IMR-90 (cell line): ENCODE measurements at regions not wholly inside any gene's neighbourhood (a gene's known extent, or its start where the extent isn't known, plus 50 kb on each side); places are given as distances from the start of the nearest gene placed in this dataset.

Source experiments
- ATAC-seq: fragments of 200-7000 bp; cut with Tn5 transposase; 2 replicates; pipeline ENCODE4 v1.9.1; 2020; ENCODE audit warnings: low read depth, mild to moderate bottlenecking, moderate library complexity
- BruUV-seq: library from RNA; stranded (reverse); fragments of 400-500 nt; replicated peaks from 2 replicates; lab custom pipeline; 2021; lab: Mats Ljungman, UMichigan
- CTCF ChIA-PET: fragments of 300-600 bp; formaldehyde crosslinking; extraction: SDS; loops from one replicate; lab custom pipeline; 2021; ENCODE audit warnings: antibody characterized with exemption; lab: Yijun Ruan, JAX
- POLR2A ChIA-PET: fragments of 300-600 bp; sonication (Branson Sonifier 250); formaldehyde crosslinking; loops from one replicate; lab custom pipeline; 2022; ENCODE audit warnings: antibody characterized with exemption; ENCODE audit not compliant: unreplicated experiment; lab: Charles Lee
- DNase-seq: peaks from one replicate; pipeline ENCODE4 v3.0.0; 2013
- H2AFZ ChIP-seq: replicated peaks from 2 replicates; pipeline ENCODE3; 2013; ENCODE audit warnings: low read length, mild to moderate bottlenecking; ENCODE audit not compliant: poor library complexity
- H2AK5ac ChIP-seq: 2 replicates; pipeline ENCODE4 v1.6.1; 2013; ENCODE audit warnings: low read depth, low read length, inconsistent platforms
- H2AK9ac ChIP-seq: replicated peaks from 2 replicates; pipeline ENCODE3; 2013; ENCODE audit warnings: mild to moderate bottlenecking, low read depth, low read length, moderate library complexity; ENCODE audit not compliant: poor library complexity
- H2BK120ac ChIP-seq: 2 replicates; pipeline ENCODE4 v1.6.1; 2013; ENCODE audit warnings: low read depth, low read length, inconsistent platforms
- H2BK15ac ChIP-seq: 3 replicates; pipeline ENCODE4 v1.6.1; 2013; ENCODE audit warnings: low read depth, low read length, inconsistent platforms
- H2BK20ac ChIP-seq: 2 replicates; pipeline ENCODE4 v1.6.1; 2013; ENCODE audit warnings: low read depth, mild to moderate bottlenecking, inconsistent platforms, low read length, moderate library complexity
- H2BK5ac ChIP-seq: 2 replicates; pipeline ENCODE4 v1.6.1; 2013; ENCODE audit warnings: mild to moderate bottlenecking, low read depth, low read length, inconsistent platforms; ENCODE audit not compliant: poor library complexity, severe bottlenecking
- H3K14ac ChIP-seq: replicated peaks from 2 replicates; pipeline ENCODE4 v1.6.1; 2013; ENCODE audit warnings: low read depth, low read length, inconsistent platforms
- H3K18ac ChIP-seq: 2 replicates; pipeline ENCODE4 v1.6.1; 2013; ENCODE audit warnings: low read depth, low read length, control low read depth
- H3K23ac ChIP-seq: 2 replicates; pipeline ENCODE4 v1.6.1; 2013; ENCODE audit warnings: low read depth, low read length, inconsistent platforms
- H3K27ac ChIP-seq: 2 replicates; pipeline ENCODE4 v1.5.1; 2013; ENCODE audit warnings: mild to moderate bottlenecking, control low read depth, low read length; ENCODE audit not compliant: insufficient read depth
- H3K27me3 ChIP-seq: 2 replicates; pipeline ENCODE4 v1.6.1; 2013; ENCODE audit warnings: low read length; ENCODE audit not compliant: control insufficient read depth, insufficient read depth
- H3K36me3 ChIP-seq: 2 replicates; pipeline ENCODE4 v1.6.1; 2013; ENCODE audit warnings: low read length, mixed read lengths; ENCODE audit not compliant: control insufficient read depth, insufficient read depth
- H3K4ac ChIP-seq: 2 replicates; pipeline ENCODE4 v1.6.1; 2013; ENCODE audit warnings: low read depth, low read length, inconsistent platforms
- H3K4me1 ChIP-seq: 2 replicates; pipeline ENCODE4 v1.6.1; 2013; ENCODE audit warnings: low read length, mixed read lengths; ENCODE audit not compliant: control insufficient read depth, insufficient read depth
- H3K4me2 ChIP-seq: 2 replicates; pipeline ENCODE4 v1.6.1; 2013; ENCODE audit warnings: low read depth, mild to moderate bottlenecking, control low read depth, low read length, moderate library complexity
- H3K4me3 ChIP-seq: 2 replicates; pipeline ENCODE4 v1.5.1; 2013; ENCODE audit warnings: low read depth, mild to moderate bottlenecking, control low read depth, low read length, moderate library complexity; ENCODE audit not compliant: insufficient read depth
- H3K56ac ChIP-seq: 2 replicates; pipeline ENCODE4 v1.6.1; 2013; ENCODE audit warnings: low read length, inconsistent platforms; ENCODE audit not compliant: insufficient read depth; ENCODE audit errors: extremely low read depth
- H3K79me1 ChIP-seq, 2 experiments: 2 replicates each; pipeline ENCODE4 v1.6.1; 2013; ENCODE audit warnings: low read length in 2 of 2, inconsistent platforms in 1 of 2, low read depth in 1 of 2
- H3K9ac ChIP-seq: 2 replicates; pipeline ENCODE4 v1.6.1; 2013; ENCODE audit warnings: low read depth, low read length, control low read depth
- H3K9me1 ChIP-seq: 2 replicates; pipeline ENCODE4 v1.6.1; 2013; ENCODE audit warnings: low read length, inconsistent platforms; ENCODE audit not compliant: insufficient read depth
- H3K9me3 ChIP-seq: 2 replicates; pipeline ENCODE4 v1.6.1; 2013; ENCODE audit warnings: low read length; ENCODE audit not compliant: control insufficient read depth, insufficient read depth
- H4K20me1 ChIP-seq: 2 replicates; pipeline ENCODE4 v1.6.1; 2013; ENCODE audit warnings: low read length, inconsistent platforms; ENCODE audit not compliant: insufficient read depth
- H4K5ac ChIP-seq: 2 replicates; pipeline ENCODE4 v1.6.1; 2013; ENCODE audit warnings: mild to moderate bottlenecking, low read depth, low read length, control low read depth
- H4K8ac ChIP-seq, 2 experiments: 2 replicates each; pipeline ENCODE4 v1.6.1; 2013; ENCODE audit warnings: low read depth in 2 of 2, low read length in 2 of 2, control low read depth in 1 of 2, inconsistent platforms in 1 of 2
- H4K91ac ChIP-seq: 2 replicates; pipeline ENCODE4 v1.6.1; 2013; ENCODE audit warnings: low read depth, low read length, inconsistent platforms; ENCODE audit not compliant: insufficient read depth
- BHLHE40 ChIP-seq: fragments of 150-350 bp; IDR thresholded peaks from 2 replicates; pipeline ENCODE4 v1.6.1; 2016; ENCODE audit warnings: mild to moderate bottlenecking, low read depth, low read length
- CHD1 ChIP-seq: IDR thresholded peaks from 2 replicates; pipeline ENCODE4 v1.6.1; 2012; ENCODE audit warnings: low read depth, low read length, improper control_type of control experiment
- FOS ChIP-seq: fragments of 150-350 bp; IDR thresholded peaks from 2 replicates; pipeline ENCODE4 v1.6.1; 2016; ENCODE audit warnings: low read depth, low read length
- MAFK ChIP-seq: IDR thresholded peaks from 2 replicates; pipeline ENCODE4 v1.6.1; 2012; ENCODE audit warnings: low read depth, low read length, improper control_type of control experiment
- MAZ ChIP-seq: IDR thresholded peaks from 2 replicates; pipeline ENCODE4 v1.6.1; 2012; ENCODE audit warnings: low read depth, mild to moderate bottlenecking, low read length, improper control_type of control experiment, moderate library complexity, borderline replicate concordance
- RAD21 ChIP-seq: IDR thresholded peaks from 2 replicates; pipeline ENCODE4 v1.6.1; 2012; ENCODE audit warnings: low read length, improper control_type of control experiment
- RCOR1 ChIP-seq: IDR thresholded peaks from 2 replicates; pipeline ENCODE4 v1.6.1; 2012; ENCODE audit warnings: mild to moderate bottlenecking, low read length, improper control_type of control experiment; ENCODE audit not compliant: insufficient replicate concordance
- WGBS, 2 experiments: methylation state at CpG; one replicate each; pipeline versions ENCODE4 v1.1.5 to v1.1.7; 2013; ENCODE audit warnings: missing lambda C conversion rate in 2 of 2; ENCODE audit not compliant: insufficient read length in 1 of 2; ENCODE audit errors: extremely low coverage in 2 of 2; 5-methylcytosine and 5-hydroxymethylcytosine counted together
- dilution Hi-C: fragments of 300-500 bp; cut with HindIII; formaldehyde crosslinking; loops from one replicate; pipeline ENCODE4 v1.14.3; 2018; ENCODE audit warnings: low sequenced_read_pairs; ENCODE audit not compliant: unreplicated experiment
- in situ Hi-C: fragments of 300-500 bp; cut with MboI; formaldehyde crosslinking; loops from 3 replicates; pipeline ENCODE4 v1.14.3; 2019; ENCODE audit warnings: low sequenced_read_pairs, inconsistent platforms, mixed read lengths
- intact Hi-C: fragments of 100-400 bp; cut with micrococcal nuclease; formaldehyde crosslinking; loops from 2 replicates; pipeline ENCODE4 v1.10.0; 2022
- TF ChIP-seq, protein P1 (sequence below): fragments of 150-350 bp; IDR thresholded peaks from 2 replicates; pipeline ENCODE4 v1.6.1; 2016; ENCODE audit warnings: low read depth, mild to moderate bottlenecking, low read length, moderate library complexity, borderline replicate concordance
- TF ChIP-seq, protein P2 (sequence below): conservative IDR thresholded peaks from 2 replicates; pipeline ENCODE4 v1.5.1; 2012; ENCODE audit warnings: mild to moderate bottlenecking, low read depth, low read length, improper control_type of control experiment

DNA sequence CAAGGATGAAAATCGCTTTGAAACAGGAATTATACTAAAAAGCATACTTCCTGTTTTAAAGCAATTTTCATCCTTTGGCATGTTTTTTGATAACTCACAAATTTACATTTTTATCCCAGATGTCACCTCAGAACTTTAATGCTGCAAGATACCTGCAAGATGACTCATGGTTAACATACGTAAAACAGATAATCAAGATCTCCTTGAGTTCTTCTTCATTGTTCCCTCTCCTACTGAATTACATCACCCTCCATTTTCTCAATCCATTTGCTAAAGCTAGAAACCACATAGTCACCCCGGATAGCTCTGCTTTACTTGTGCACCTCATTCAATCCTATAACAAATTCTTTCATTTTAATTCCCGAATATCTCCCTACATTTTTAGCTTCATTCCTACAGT is 1114.2 kb downstream of the PLA2G4A start:
- intact Hi-C loops = no loop called here
- H2AK5ac ChIP-seq = no peak overlapping the region
- no peak overlapping the region for H4K8ac ChIP-seq
- 0 out of 2 replicates have a peak, but pooled peaks cover 4% of the 10 kb centered on the region for H3K4me1 ChIP-seq
- ChIA-PET CTCF (no interaction called here), POLR2A (no interaction called here)
- H3K36me3 ChIP-seq = no peaks in the 10 kb centered on the region
- no peak overlapping the region for H4K91ac ChIP-seq
- H3K23ac ChIP-seq = no peak overlapping the region
- no peak overlapping the region for H4K5ac ChIP-seq
- no peaks in the 10 kb centered on the region for H3K9me1 ChIP-seq
- peak; percentile 29 for DNase-seq
- no peak overlapping the region for H2BK15ac ChIP-seq
- H3K4me3 ChIP-seq = no peak overlapping the region
- dilution Hi-C loops = no loop called here
- no peak overlapping the region for H2BK5ac ChIP-seq
- H3K56ac ChIP-seq = no peak overlapping the region
- no TSS peak for BruUV-seq
- H3K18ac ChIP-seq = no peak overlapping the region; the same call in 1 of the 2 replicates
- H2AFZ ChIP-seq = no peak overlapping the region
- H3K27ac ChIP-seq = no peak overlapping the region
- H4K20me1 ChIP-seq = no peaks in the 10 kb centered on the region
- no peak overlapping the region for H2AK9ac ChIP-seq
- 88 to 100% methylated on average over 1 to 2 of the region's 4 CpGs for WGBS, 2 experiments
- no peaks in the 10 kb centered on the region for H3K79me1 ChIP-seq
- no peaks in the 10 kb centered on the region for H3K9me3 ChIP-seq
- no peak overlapping the region for H3K9ac ChIP-seq
- H3K27me3 ChIP-seq = no peaks in the 10 kb centered on the region
- H3K4me2 ChIP-seq = no peak overlapping the region
- in situ Hi-C loops = no loop called here
- no peak overlapping the region for H3K4ac ChIP-seq
- ATAC-seq = no peak
- H2BK120ac ChIP-seq = no peak overlapping the region
- no peak overlapping the region for H3K14ac ChIP-seq
- no peak for TF ChIP-seq BHLHE40
- TF ChIP-seq MAZ = no peak
- TF ChIP-seq, protein P1, sequence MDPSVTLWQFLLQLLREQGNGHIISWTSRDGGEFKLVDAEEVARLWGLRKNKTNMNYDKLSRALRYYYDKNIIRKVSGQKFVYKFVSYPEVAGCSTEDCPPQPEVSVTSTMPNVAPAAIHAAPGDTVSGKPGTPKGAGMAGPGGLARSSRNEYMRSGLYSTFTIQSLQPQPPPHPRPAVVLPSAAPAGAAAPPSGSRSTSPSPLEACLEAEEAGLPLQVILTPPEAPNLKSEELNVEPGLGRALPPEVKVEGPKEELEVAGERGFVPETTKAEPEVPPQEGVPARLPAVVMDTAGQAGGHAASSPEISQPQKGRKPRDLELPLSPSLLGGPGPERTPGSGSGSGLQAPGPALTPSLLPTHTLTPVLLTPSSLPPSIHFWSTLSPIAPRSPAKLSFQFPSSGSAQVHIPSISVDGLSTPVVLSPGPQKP = no peak
- TF ChIP-seq, protein P2, sequence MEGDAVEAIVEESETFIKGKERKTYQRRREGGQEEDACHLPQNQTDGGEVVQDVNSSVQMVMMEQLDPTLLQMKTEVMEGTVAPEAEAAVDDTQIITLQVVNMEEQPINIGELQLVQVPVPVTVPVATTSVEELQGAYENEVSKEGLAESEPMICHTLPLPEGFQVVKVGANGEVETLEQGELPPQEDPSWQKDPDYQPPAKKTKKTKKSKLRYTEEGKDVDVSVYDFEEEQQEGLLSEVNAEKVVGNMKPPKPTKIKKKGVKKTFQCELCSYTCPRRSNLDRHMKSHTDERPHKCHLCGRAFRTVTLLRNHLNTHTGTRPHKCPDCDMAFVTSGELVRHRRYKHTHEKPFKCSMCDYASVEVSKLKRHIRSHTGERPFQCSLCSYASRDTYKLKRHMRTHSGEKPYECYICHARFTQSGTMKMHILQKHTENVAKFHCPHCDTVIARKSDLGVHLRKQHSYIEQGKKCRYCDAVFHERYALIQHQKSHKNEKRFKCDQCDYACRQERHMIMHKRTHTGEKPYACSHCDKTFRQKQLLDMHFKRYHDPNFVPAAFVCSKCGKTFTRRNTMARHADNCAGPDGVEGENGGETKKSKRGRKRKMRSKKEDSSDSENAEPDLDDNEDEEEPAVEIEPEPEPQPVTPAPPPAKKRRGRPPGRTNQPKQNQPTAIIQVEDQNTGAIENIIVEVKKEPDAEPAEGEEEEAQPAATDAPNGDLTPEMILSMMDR = no peak
- no peak for TF ChIP-seq MAFK
- no peak for TF ChIP-seq FOS
- no peak for TF ChIP-seq CHD1
- no peak for TF ChIP-seq RCOR1
- no peak for TF ChIP-seq RAD21
- no peak overlapping the region for H2BK20ac ChIP-seq
